Activated T-helper 2 cell treated with anti-CD3 and anti-CD28 coated beads, Interferon-gamma antibody, Interleukin-2, Interleukin-4, amounts not matched to agents 10 μg/mL and 5 μg/mL and 100 μg/mL, durations not matched to agents 14 hours and 24 hours and 36 hours (primary cell): ENCODE measurements at regions not wholly inside any gene's neighbourhood (a gene's known extent, or its start where the extent isn't known, plus 50 kb on each side); places are given as distances from the start of the nearest gene placed in this dataset.

Source experiments
- DNase-seq: peaks from one replicate; pipeline ENCODE4 v3.0.0; 2021; ENCODE audit warnings: low spot score
- H3K27ac Mint-ChIP-seq: one replicate; pipeline ENCODE4 v1.8.0; 2021; ENCODE audit warnings: mixed read lengths
- H3K27me3 Mint-ChIP-seq: one replicate; pipeline ENCODE4 v1.8.0; 2021; ENCODE audit warnings: low read depth, mixed read lengths
- H3K36me3 Mint-ChIP-seq: one replicate; pipeline ENCODE4 v1.8.0; 2021; ENCODE audit warnings: low read depth, mixed read lengths
- H3K4me1 Mint-ChIP-seq: one replicate; pipeline ENCODE4 v1.8.0; 2021; ENCODE audit warnings: low read depth, mixed read lengths
- H3K4me3 Mint-ChIP-seq: one replicate; pipeline ENCODE4 v1.8.0; 2021; ENCODE audit warnings: low read depth, mild to moderate bottlenecking, moderate library complexity, mixed read lengths
- H3K9me3 Mint-ChIP-seq: one replicate; pipeline ENCODE4 v1.8.0; 2021; ENCODE audit warnings: mixed read lengths
- intact Hi-C: fragments of 100-400 bp; cut with micrococcal nuclease; formaldehyde crosslinking; loops from one replicate; pipeline ENCODE4 v1.15.1; 2023

GRCh38 chr2:187943772-187944369 is 347.8 kb upstream of the GULP1 start:
- no peaks in the 10 kb centered on the region for H3K27me3 Mint-ChIP-seq
- H3K27ac Mint-ChIP-seq, result no peak overlapping the region
- no peak overlapping the region for H3K4me3 Mint-ChIP-seq
- intact Hi-C loops, result no loop called here
- H3K9me3 Mint-ChIP-seq, result no peaks in the 10 kb centered on the region
- H3K4me1 Mint-ChIP-seq, result no peaks in the 10 kb centered on the region
- no peak for DNase-seq
- no peaks in the 10 kb centered on the region for H3K36me3 Mint-ChIP-seq

GRCh38 chr2:187949859-187950258 is 341.8 kb upstream of the GULP1 start:
- H3K9me3 Mint-ChIP-seq, result peaks cover 14% of the 10 kb centered on the region
- no peak overlapping the region for H3K4me3 Mint-ChIP-seq
- no peaks in the 10 kb centered on the region for H3K36me3 Mint-ChIP-seq
- no peaks in the 10 kb centered on the region for H3K27me3 Mint-ChIP-seq
- DNase-seq, result no peak
- no peak overlapping the region for H3K27ac Mint-ChIP-seq
- H3K4me1 Mint-ChIP-seq, result no peaks in the 10 kb centered on the region
- intact Hi-C loops, result no loop called here

DNA sequence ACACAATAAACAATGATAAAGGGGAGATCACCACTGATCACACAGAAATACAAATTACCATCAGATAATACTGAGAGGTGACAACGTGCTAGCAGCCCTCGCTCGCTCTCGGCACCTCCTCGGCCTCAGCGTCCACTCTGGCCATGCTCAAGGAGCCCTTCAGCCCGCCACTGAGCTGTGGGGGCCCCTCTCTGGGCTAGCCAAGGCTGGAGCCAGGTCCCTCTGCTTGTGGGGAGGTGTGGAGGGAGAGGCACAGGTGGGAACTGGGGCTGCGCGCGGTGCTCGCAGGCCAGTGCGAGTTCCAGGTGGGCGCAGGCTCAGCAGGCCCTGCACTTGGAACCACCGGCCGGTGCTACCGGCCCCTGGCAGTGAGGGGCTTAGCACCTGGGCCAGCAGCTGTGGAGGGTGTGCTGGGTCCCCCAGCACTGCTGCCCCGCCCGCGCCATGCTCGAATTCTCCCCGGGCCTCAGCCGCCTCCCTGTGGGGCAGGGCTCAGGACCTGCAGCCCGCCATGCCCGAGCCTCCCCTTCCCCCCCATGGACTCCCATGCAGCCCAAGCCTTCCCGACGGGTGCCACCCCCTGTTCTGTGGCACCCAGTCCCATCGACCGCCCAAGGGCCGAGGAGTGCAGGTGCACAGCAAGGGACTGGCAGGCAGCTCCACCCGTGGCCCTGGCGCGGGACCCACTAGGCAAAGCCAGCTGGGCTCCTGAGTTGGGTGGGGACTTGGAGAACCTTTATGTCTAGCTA is 340.0 kb upstream of the GULP1 start:
- Mint-ChIP-seq H3K36me3 (no peaks in the 10 kb centered on the region), H3K4me1 (no peaks in the 10 kb centered on the region), H3K27ac (no peak overlapping the region), H3K4me3 (no peak overlapping the region), H3K27me3 (no peaks in the 10 kb centered on the region), H3K9me3 (peaks cover 14% of the 10 kb centered on the region)
- intact Hi-C loops, result no loop called here
- DNase-seq, result no peak

GRCh38 chr2:187956906-187957534 is 334.7 kb upstream of the GULP1 start:
- Mint-ChIP-seq H3K27ac (no peak overlapping the region), H3K4me3 (no peak overlapping the region), H3K36me3 (no peaks in the 10 kb centered on the region), H3K9me3 (peaks cover 6% of the 10 kb centered on the region), H3K4me1 (peaks cover 5% of the 10 kb centered on the region), H3K27me3 (no peaks in the 10 kb centered on the region)
- DNase-seq, result no peak
- intact Hi-C loops, result no loop called here

- H3K27ac Mint-ChIP-seq, result no peak overlapping the region
- H3K27me3 Mint-ChIP-seq, result no peaks in the 10 kb centered on the region
- intact Hi-C loops, result no loop called here
- no peak for DNase-seq
- H3K4me3 Mint-ChIP-seq, result no peak overlapping the region
- no peaks in the 10 kb centered on the region for H3K36me3 Mint-ChIP-seq
- peaks cover 5% of the 10 kb centered on the region for H3K4me1 Mint-ChIP-seq
- no peaks in the 10 kb centered on the region for H3K9me3 Mint-ChIP-seq
Measured at GRCh38 chr2:187959821-187960220, 331.9 kb upstream of the GULP1 start.

- Mint-ChIP-seq H3K36me3 (no peaks in the 10 kb centered on the region), H3K27me3 (no peaks in the 10 kb centered on the region), H3K27ac (no peak overlapping the region), H3K4me3 (no peak overlapping the region), H3K9me3 (no peaks in the 10 kb centered on the region), H3K4me1 (peaks cover 5% of the 10 kb centered on the region)
- intact Hi-C loops, result no loop called here
- no peak for DNase-seq
Measured at GRCh38 chr2:187962538-187962937, 329.1 kb upstream of the GULP1 start.

- no peaks in the 10 kb centered on the region for H3K27me3 Mint-ChIP-seq
- intact Hi-C loops, result no loop called here
- no peak for DNase-seq
- no peak overlapping the region for H3K4me3 Mint-ChIP-seq
- H3K4me1 Mint-ChIP-seq, result peaks cover 4% of the 10 kb centered on the region
- H3K9me3 Mint-ChIP-seq, result no peaks in the 10 kb centered on the region
- H3K27ac Mint-ChIP-seq, result no peak overlapping the region
- H3K36me3 Mint-ChIP-seq, result no peaks in the 10 kb centered on the region
Measured at GRCh38 chr2:187964746-187965145, 326.9 kb upstream of the GULP1 start.

DNA sequence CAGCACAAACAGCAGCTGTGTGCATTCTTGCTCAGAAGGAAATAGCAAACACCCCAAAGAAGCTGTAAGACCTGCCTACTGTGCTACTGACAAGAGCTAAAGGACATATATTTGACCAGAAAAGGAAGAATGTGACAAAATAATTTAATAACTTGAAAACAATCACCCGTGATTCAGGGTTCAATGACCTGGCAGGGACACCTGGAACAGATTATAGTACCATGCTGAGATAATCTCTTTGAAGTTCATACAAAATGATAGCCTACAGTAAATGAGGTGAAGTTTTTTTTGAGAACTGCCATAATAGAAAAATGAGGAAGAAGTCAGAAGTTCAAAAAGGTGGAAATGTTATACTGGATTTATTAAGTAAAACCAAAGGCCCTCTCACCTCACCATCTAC is 324.8 kb upstream of the GULP1 start:
- no peaks in the 10 kb centered on the region for H3K36me3 Mint-ChIP-seq
- intact Hi-C loops, result no loop called here
- H3K9me3 Mint-ChIP-seq, result no peaks in the 10 kb centered on the region
- H3K27ac Mint-ChIP-seq, result no peak overlapping the region
- H3K4me3 Mint-ChIP-seq, result no peak overlapping the region
- no peak for DNase-seq
- no peaks in the 10 kb centered on the region for H3K4me1 Mint-ChIP-seq
- H3K27me3 Mint-ChIP-seq, result no peaks in the 10 kb centered on the region

- Mint-ChIP-seq H3K4me3 (no peak overlapping the region), H3K36me3 (no peaks in the 10 kb centered on the region), H3K27me3 (no peaks in the 10 kb centered on the region), H3K9me3 (no peaks in the 10 kb centered on the region), H3K27ac (no peak overlapping the region), H3K4me1 (no peaks in the 10 kb centered on the region)
- intact Hi-C loops, result no loop called here
- DNase-seq, result no peak
Measured at GRCh38 chr2:187971893-187972292, 319.8 kb upstream of the GULP1 start.

DNA sequence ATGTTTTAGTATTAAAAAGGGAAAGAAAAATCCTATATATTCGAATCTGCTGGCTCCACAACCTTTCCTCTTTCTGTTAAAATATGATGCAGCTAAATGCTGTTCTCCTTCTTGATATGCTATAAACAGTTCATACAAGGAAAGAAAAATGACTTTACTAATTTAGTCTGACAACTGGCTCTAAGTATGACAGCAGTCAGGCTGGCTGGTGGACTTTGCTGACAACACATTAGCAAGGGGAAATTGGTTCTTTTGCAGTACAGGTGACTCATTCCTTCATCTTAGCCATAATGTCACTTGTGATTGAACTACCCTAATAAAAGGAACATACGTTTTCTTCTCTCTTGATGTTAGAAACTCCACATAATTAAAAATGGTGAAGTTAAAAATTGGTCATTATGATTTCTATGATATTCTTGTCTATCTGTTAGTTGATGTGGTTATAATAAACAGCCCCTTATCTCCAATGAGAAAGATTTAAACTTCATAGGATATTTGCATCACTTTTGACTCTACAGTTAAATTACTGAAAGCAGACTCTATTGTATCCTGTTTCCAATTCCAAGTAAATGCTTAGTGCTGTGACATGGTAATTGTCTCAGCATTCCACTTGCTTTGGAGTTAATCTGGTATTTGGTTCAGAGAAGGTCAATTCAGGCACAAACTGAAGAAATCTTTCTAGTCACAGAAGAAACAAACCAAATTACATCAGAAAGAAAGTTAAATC is 315.3 kb upstream of the GULP1 start:
- Mint-ChIP-seq H3K4me3 (no peak overlapping the region), H3K27me3 (no peaks in the 10 kb centered on the region), H3K27ac (no peak overlapping the region), H3K4me1 (no peaks in the 10 kb centered on the region), H3K36me3 (no peaks in the 10 kb centered on the region), H3K9me3 (no peaks in the 10 kb centered on the region)
- intact Hi-C loops, result no loop called here
- DNase-seq, result no peak

- Mint-ChIP-seq H3K4me1 (no peaks in the 10 kb centered on the region), H3K4me3 (no peak overlapping the region), H3K27ac (no peak overlapping the region), H3K27me3 (no peaks in the 10 kb centered on the region), H3K36me3 (no peaks in the 10 kb centered on the region), H3K9me3 (no peaks in the 10 kb centered on the region)
- intact Hi-C loops, result no loop called here
- DNase-seq, result no peak
Measured at GRCh38 chr2:187976986-187977333, 314.7 kb upstream of the GULP1 start.

- Mint-ChIP-seq H3K4me1 (no peaks in the 10 kb centered on the region), H3K4me3 (no peak overlapping the region), H3K27ac (no peak overlapping the region), H3K27me3 (no peaks in the 10 kb centered on the region), H3K36me3 (no peaks in the 10 kb centered on the region), H3K9me3 (no peaks in the 10 kb centered on the region)
- no peak for DNase-seq
- intact Hi-C loops, result no loop called here
Measured at GRCh38 chr2:187978356-187978755, 313.3 kb upstream of the GULP1 start.

GRCh38 chr2:187982668-187983067 is 309.0 kb upstream of the GULP1 start:
- Mint-ChIP-seq H3K9me3 (no peaks in the 10 kb centered on the region), H3K4me1 (no peaks in the 10 kb centered on the region), H3K27me3 (no peaks in the 10 kb centered on the region), H3K27ac (no peak overlapping the region), H3K36me3 (no peaks in the 10 kb centered on the region), H3K4me3 (no peak overlapping the region)
- no peak for DNase-seq
- intact Hi-C loops, result no loop called here
